IMR-90 (cell line): ENCODE measurements at regions not wholly inside any gene's neighbourhood (a gene's known extent, or its start where the extent isn't known, plus 50 kb on each side); places are given as distances from the start of the nearest gene placed in this dataset.

Source experiments
- ATAC-seq: fragments of 200-7000 bp; cut with Tn5 transposase; 2 replicates; pipeline ENCODE4 v1.9.1; 2020; ENCODE audit warnings: low read depth, mild to moderate bottlenecking, moderate library complexity
- BruUV-seq: library from RNA; stranded (reverse); fragments of 400-500 nt; replicated peaks from 2 replicates; lab custom pipeline; 2021; lab: Mats Ljungman, UMichigan
- CTCF ChIA-PET: fragments of 300-600 bp; formaldehyde crosslinking; extraction: SDS; loops from one replicate; lab custom pipeline; 2021; ENCODE audit warnings: antibody characterized with exemption; lab: Yijun Ruan, JAX
- POLR2A ChIA-PET: fragments of 300-600 bp; sonication (Branson Sonifier 250); formaldehyde crosslinking; loops from one replicate; lab custom pipeline; 2022; ENCODE audit warnings: antibody characterized with exemption; ENCODE audit not compliant: unreplicated experiment; lab: Charles Lee
- DNase-seq: peaks from one replicate; pipeline ENCODE4 v3.0.0; 2013
- H2AFZ ChIP-seq: replicated peaks from 2 replicates; pipeline ENCODE3; 2013; ENCODE audit warnings: low read length, mild to moderate bottlenecking; ENCODE audit not compliant: poor library complexity
- H2AK5ac ChIP-seq: 2 replicates; pipeline ENCODE4 v1.6.1; 2013; ENCODE audit warnings: low read depth, low read length, inconsistent platforms
- H2AK9ac ChIP-seq: replicated peaks from 2 replicates; pipeline ENCODE3; 2013; ENCODE audit warnings: mild to moderate bottlenecking, low read depth, low read length, moderate library complexity; ENCODE audit not compliant: poor library complexity
- H2BK120ac ChIP-seq: 2 replicates; pipeline ENCODE4 v1.6.1; 2013; ENCODE audit warnings: low read depth, low read length, inconsistent platforms
- H2BK15ac ChIP-seq: 3 replicates; pipeline ENCODE4 v1.6.1; 2013; ENCODE audit warnings: low read depth, low read length, inconsistent platforms
- H2BK20ac ChIP-seq: 2 replicates; pipeline ENCODE4 v1.6.1; 2013; ENCODE audit warnings: low read depth, mild to moderate bottlenecking, inconsistent platforms, low read length, moderate library complexity
- H2BK5ac ChIP-seq: 2 replicates; pipeline ENCODE4 v1.6.1; 2013; ENCODE audit warnings: mild to moderate bottlenecking, low read depth, low read length, inconsistent platforms; ENCODE audit not compliant: poor library complexity, severe bottlenecking
- H3K14ac ChIP-seq: replicated peaks from 2 replicates; pipeline ENCODE4 v1.6.1; 2013; ENCODE audit warnings: low read depth, low read length, inconsistent platforms
- H3K18ac ChIP-seq: 2 replicates; pipeline ENCODE4 v1.6.1; 2013; ENCODE audit warnings: low read depth, low read length, control low read depth
- H3K23ac ChIP-seq: 2 replicates; pipeline ENCODE4 v1.6.1; 2013; ENCODE audit warnings: low read depth, low read length, inconsistent platforms
- H3K27ac ChIP-seq: 2 replicates; pipeline ENCODE4 v1.5.1; 2013; ENCODE audit warnings: mild to moderate bottlenecking, control low read depth, low read length; ENCODE audit not compliant: insufficient read depth
- H3K27me3 ChIP-seq: 2 replicates; pipeline ENCODE4 v1.6.1; 2013; ENCODE audit warnings: low read length; ENCODE audit not compliant: control insufficient read depth, insufficient read depth
- H3K36me3 ChIP-seq: 2 replicates; pipeline ENCODE4 v1.6.1; 2013; ENCODE audit warnings: low read length, mixed read lengths; ENCODE audit not compliant: control insufficient read depth, insufficient read depth
- H3K4ac ChIP-seq: 2 replicates; pipeline ENCODE4 v1.6.1; 2013; ENCODE audit warnings: low read depth, low read length, inconsistent platforms
- H3K4me1 ChIP-seq: 2 replicates; pipeline ENCODE4 v1.6.1; 2013; ENCODE audit warnings: low read length, mixed read lengths; ENCODE audit not compliant: control insufficient read depth, insufficient read depth
- H3K4me2 ChIP-seq: 2 replicates; pipeline ENCODE4 v1.6.1; 2013; ENCODE audit warnings: low read depth, mild to moderate bottlenecking, control low read depth, low read length, moderate library complexity
- H3K4me3 ChIP-seq: 2 replicates; pipeline ENCODE4 v1.5.1; 2013; ENCODE audit warnings: low read depth, mild to moderate bottlenecking, control low read depth, low read length, moderate library complexity; ENCODE audit not compliant: insufficient read depth
- H3K56ac ChIP-seq: 2 replicates; pipeline ENCODE4 v1.6.1; 2013; ENCODE audit warnings: low read length, inconsistent platforms; ENCODE audit not compliant: insufficient read depth; ENCODE audit errors: extremely low read depth
- H3K79me1 ChIP-seq, 2 experiments: 2 replicates each; pipeline ENCODE4 v1.6.1; 2013; ENCODE audit warnings: low read length in 2 of 2, inconsistent platforms in 1 of 2, low read depth in 1 of 2
- H3K9ac ChIP-seq: 2 replicates; pipeline ENCODE4 v1.6.1; 2013; ENCODE audit warnings: low read depth, low read length, control low read depth
- H3K9me1 ChIP-seq: 2 replicates; pipeline ENCODE4 v1.6.1; 2013; ENCODE audit warnings: low read length, inconsistent platforms; ENCODE audit not compliant: insufficient read depth
- H3K9me3 ChIP-seq: 2 replicates; pipeline ENCODE4 v1.6.1; 2013; ENCODE audit warnings: low read length; ENCODE audit not compliant: control insufficient read depth, insufficient read depth
- H4K20me1 ChIP-seq: 2 replicates; pipeline ENCODE4 v1.6.1; 2013; ENCODE audit warnings: low read length, inconsistent platforms; ENCODE audit not compliant: insufficient read depth
- H4K5ac ChIP-seq: 2 replicates; pipeline ENCODE4 v1.6.1; 2013; ENCODE audit warnings: mild to moderate bottlenecking, low read depth, low read length, control low read depth
- H4K8ac ChIP-seq, 2 experiments: 2 replicates each; pipeline ENCODE4 v1.6.1; 2013; ENCODE audit warnings: low read depth in 2 of 2, low read length in 2 of 2, control low read depth in 1 of 2, inconsistent platforms in 1 of 2
- H4K91ac ChIP-seq: 2 replicates; pipeline ENCODE4 v1.6.1; 2013; ENCODE audit warnings: low read depth, low read length, inconsistent platforms; ENCODE audit not compliant: insufficient read depth
- BHLHE40 ChIP-seq: fragments of 150-350 bp; IDR thresholded peaks from 2 replicates; pipeline ENCODE4 v1.6.1; 2016; ENCODE audit warnings: mild to moderate bottlenecking, low read depth, low read length
- CEBPB ChIP-seq: IDR thresholded peaks from 2 replicates; pipeline ENCODE4 v1.6.1; 2012; ENCODE audit warnings: low read depth, low read length, improper control_type of control experiment
- CTCF ChIP-seq: conservative IDR thresholded peaks from 2 replicates; pipeline ENCODE4 v1.5.1; 2012; ENCODE audit warnings: mild to moderate bottlenecking, low read depth, low read length, improper control_type of control experiment
- FOS ChIP-seq: fragments of 150-350 bp; IDR thresholded peaks from 2 replicates; pipeline ENCODE4 v1.6.1; 2016; ENCODE audit warnings: low read depth, low read length
- MXI1 ChIP-seq: IDR thresholded peaks from 2 replicates; pipeline ENCODE4 v1.6.1; 2012; ENCODE audit warnings: low read depth, mild to moderate bottlenecking, low read length, moderate library complexity, borderline replicate concordance
- NFE2L2 ChIP-seq: fragments of 150-350 bp; IDR thresholded peaks from 2 replicates; pipeline ENCODE4 v1.6.1; 2016; ENCODE audit warnings: low read depth, mild to moderate bottlenecking, low read length
- POLR2A ChIP-seq: IDR thresholded peaks from 2 replicates; pipeline ENCODE4 v1.6.1; 2012; ENCODE audit warnings: mild to moderate bottlenecking, low read depth, low read length
- RFX5 ChIP-seq: IDR thresholded peaks from 2 replicates; pipeline ENCODE4 v1.8.0; 2012; ENCODE audit warnings: low read depth, mild to moderate bottlenecking, low read length, moderate library complexity
- WGBS, 2 experiments: methylation state at CpG; one replicate each; pipeline versions ENCODE4 v1.1.5 to v1.1.7; 2013; ENCODE audit warnings: missing lambda C conversion rate in 2 of 2; ENCODE audit not compliant: insufficient read length in 1 of 2; ENCODE audit errors: extremely low coverage in 2 of 2; 5-methylcytosine and 5-hydroxymethylcytosine counted together
- dilution Hi-C: fragments of 300-500 bp; cut with HindIII; formaldehyde crosslinking; loops from one replicate; pipeline ENCODE4 v1.14.3; 2018; ENCODE audit warnings: low sequenced_read_pairs; ENCODE audit not compliant: unreplicated experiment
- in situ Hi-C: fragments of 300-500 bp; cut with MboI; formaldehyde crosslinking; loops from 3 replicates; pipeline ENCODE4 v1.14.3; 2019; ENCODE audit warnings: low sequenced_read_pairs, inconsistent platforms, mixed read lengths
- intact Hi-C: fragments of 100-400 bp; cut with micrococcal nuclease; formaldehyde crosslinking; loops from 2 replicates; pipeline ENCODE4 v1.10.0; 2022
- TF ChIP-seq, protein P1 (sequence below): fragments of 150-350 bp; IDR thresholded peaks from 2 replicates; pipeline ENCODE4 v1.6.1; 2017; ENCODE audit warnings: mild to moderate bottlenecking, antibody characterized with exemption, low read length, low read depth

DNA sequence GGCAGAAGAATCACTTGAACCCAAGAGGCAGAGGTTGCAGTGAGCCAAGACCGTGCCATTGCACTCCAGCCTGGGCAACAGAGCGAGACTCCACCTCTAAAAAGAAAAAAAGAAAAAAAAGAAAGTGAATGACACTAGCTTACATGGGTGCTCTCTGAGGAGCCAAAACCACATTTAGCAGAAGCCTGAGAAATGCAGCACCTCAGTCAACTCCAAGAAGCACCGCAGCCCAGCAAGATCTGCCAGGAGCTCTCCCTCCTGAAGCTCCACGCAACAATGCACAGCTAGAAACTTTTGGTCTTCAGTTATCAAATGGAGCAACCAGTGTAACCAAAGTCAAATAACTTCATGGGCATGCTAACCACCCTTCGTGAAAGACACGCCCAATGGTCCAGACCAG lies 229.1 kb downstream of the SETD4 start:
- H2AFZ ChIP-seq: peak overlapping the region; percentile 7
- H4K91ac ChIP-seq: no peak overlapping the region
- TF ChIP-seq FOS (no peak), NFE2L2 (no peak), BHLHE40 (no peak), MXI1 (no peak), CTCF (no peak), POLR2A (no peak), RFX5 (no peak), CEBPB (no peak)
- TF ChIP-seq, protein P1, sequence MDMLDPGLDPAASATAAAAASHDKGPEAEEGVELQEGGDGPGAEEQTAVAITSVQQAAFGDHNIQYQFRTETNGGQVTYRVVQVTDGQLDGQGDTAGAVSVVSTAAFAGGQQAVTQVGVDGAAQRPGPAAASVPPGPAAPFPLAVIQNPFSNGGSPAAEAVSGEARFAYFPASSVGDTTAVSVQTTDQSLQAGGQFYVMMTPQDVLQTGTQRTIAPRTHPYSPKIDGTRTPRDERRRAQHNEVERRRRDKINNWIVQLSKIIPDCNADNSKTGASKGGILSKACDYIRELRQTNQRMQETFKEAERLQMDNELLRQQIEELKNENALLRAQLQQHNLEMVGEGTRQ: no peak
- H3K56ac ChIP-seq: no peak overlapping the region
- H2AK5ac ChIP-seq: no peak overlapping the region
- ATAC-seq (no peak), DNase-seq (no peak)
- H3K4ac ChIP-seq: no peak overlapping the region
- no TSS peak for BruUV-seq
- in situ Hi-C loops: no loop called here
- H3K9me1 ChIP-seq: no peaks in the 10 kb centered on the region
- H2AK9ac ChIP-seq: no peak overlapping the region
- POLR2A ChIA-PET: no interaction called here
- H3K36me3 ChIP-seq: no peaks in the 10 kb centered on the region
- CTCF ChIA-PET: no interaction called here
- H3K23ac ChIP-seq: no peak overlapping the region
- H3K27ac ChIP-seq: no peak overlapping the region
- H3K9me3 ChIP-seq: no peaks in the 10 kb centered on the region
- H3K4me2 ChIP-seq: no peak overlapping the region
- H3K9ac ChIP-seq: no peak overlapping the region
- no peak overlapping the region for H2BK20ac ChIP-seq
- H3K14ac ChIP-seq: no peak overlapping the region
- H3K4me3 ChIP-seq: no peak overlapping the region
- H2BK5ac ChIP-seq: no peak overlapping the region
- H4K8ac ChIP-seq: no peak overlapping the region
- no peak overlapping the region for H3K18ac ChIP-seq
- dilution Hi-C loops: no loop called here
- H2BK120ac ChIP-seq: no peak overlapping the region
- no peak overlapping the region for H4K5ac ChIP-seq
- no peaks in the 10 kb centered on the region for H4K20me1 ChIP-seq
- intact Hi-C loops: no loop called here
- H2BK15ac ChIP-seq: no peak overlapping the region
- 94% methylated on average over 2 of the region's 6 CpGs; no CpG with 5 or more reads in 1 of the 2 experiments for WGBS, 2 experiments
- 0 out of 2 replicates have a peak, but pooled peaks cover 2% of the 10 kb centered on the region for H3K4me1 ChIP-seq
- H3K27me3 ChIP-seq: no peaks in the 10 kb centered on the region; the same call in 1 of the 2 replicates
- no peaks in the 10 kb centered on the region for H3K79me1 ChIP-seq
